Astrocyte (in vitro differentiated cells and primary cell): ENCODE measurements at regions not wholly inside any gene's neighbourhood (a gene's known extent, or its start where the extent isn't known, plus 50 kb on each side); places are given as distances from the start of the nearest gene placed in this dataset.

Experiments
- DNase-seq: peaks from one replicate; pipeline ENCODE4 v3.0.0-alpha.2; 2010; ENCODE audit warnings: low read depth
- FAIRE-seq: peaks from 2 replicates; lab custom pipeline; 2011; peaks lifted over from hg19 to GRCh38; lab: Jason Lieb, UNC
- H2AFZ ChIP-seq: 2 replicates; pipeline ENCODE4 v1.6.0; 2012; ENCODE audit warnings: low read depth, low read length, inconsistent platforms
- H3K27ac ChIP-seq: 2 replicates; pipeline ENCODE4 v1.5.1; 2011; ENCODE audit warnings: low read depth, low read length, inconsistent platforms
- H3K27me3 ChIP-seq: 2 replicates; pipeline ENCODE4 v1.6.0; 2011; ENCODE audit warnings: low read length, inconsistent platforms; ENCODE audit not compliant: insufficient read depth
- H3K36me3 ChIP-seq: 2 replicates; pipeline ENCODE4 v1.5.1; 2011; ENCODE audit warnings: low read length, inconsistent platforms; ENCODE audit not compliant: insufficient read depth
- H3K4me1 ChIP-seq: 2 replicates; pipeline ENCODE4 v1.5.1; 2011; ENCODE audit warnings: low read length, inconsistent platforms; ENCODE audit not compliant: insufficient read depth
- H3K4me2 ChIP-seq: 2 replicates; pipeline ENCODE4 v1.6.0; 2012; ENCODE audit warnings: low read length, inconsistent platforms
- H3K4me3 ChIP-seq: 2 replicates; pipeline ENCODE4 v1.5.1; 2011; ENCODE audit warnings: low read depth, mild to moderate bottlenecking, low read length, inconsistent platforms; ENCODE audit not compliant: insufficient read depth
- H3K79me2 ChIP-seq: 2 replicates; pipeline ENCODE4 v1.6.0; 2012; ENCODE audit warnings: mild to moderate bottlenecking, low read length, inconsistent platforms; ENCODE audit not compliant: insufficient read depth
- H3K9ac ChIP-seq: 2 replicates; pipeline ENCODE4 v1.6.0; 2012; ENCODE audit warnings: mild to moderate bottlenecking, low read length, inconsistent platforms
- H3K9me3 ChIP-seq: 2 replicates; pipeline ENCODE4 v1.5.1; 2012; ENCODE audit warnings: low read depth, mild to moderate bottlenecking, low read length, inconsistent platforms; ENCODE audit not compliant: insufficient read depth
- H4K20me1 ChIP-seq: 2 replicates; pipeline ENCODE4 v1.6.0; 2012; ENCODE audit warnings: low read length, inconsistent platforms; ENCODE audit not compliant: insufficient read depth
- H3K27ac Mint-ChIP-seq: one replicate; pipeline ENCODE4 v1.8.0; 2021; ENCODE audit warnings: mild to moderate bottlenecking, mixed read lengths; ENCODE audit not compliant: unreplicated experiment
- H3K27me3 Mint-ChIP-seq: one replicate; pipeline ENCODE4 v1.8.0; 2021; ENCODE audit warnings: low read depth, mixed read lengths; ENCODE audit not compliant: unreplicated experiment
- H3K36me3 Mint-ChIP-seq: one replicate; pipeline ENCODE4 v1.8.0; 2021; ENCODE audit warnings: low read depth, mixed read lengths; ENCODE audit not compliant: unreplicated experiment
- H3K4me1 Mint-ChIP-seq: one replicate; pipeline ENCODE4 v1.8.0; 2021; ENCODE audit warnings: low read depth, mixed read lengths; ENCODE audit not compliant: unreplicated experiment
- H3K4me3 Mint-ChIP-seq: one replicate; pipeline ENCODE4 v1.8.0; 2021; ENCODE audit warnings: mild to moderate bottlenecking, moderate library complexity, mixed read lengths; ENCODE audit not compliant: unreplicated experiment
- H3K9me3 Mint-ChIP-seq: one replicate; pipeline ENCODE4 v1.8.0; 2021; ENCODE audit warnings: mild to moderate bottlenecking, mixed read lengths; ENCODE audit not compliant: unreplicated experiment
- EZH2 ChIP-seq: IDR thresholded peaks from 2 replicates; pipeline ENCODE4 v1.6.1; 2012; ENCODE audit warnings: mild to moderate bottlenecking, low read length, inconsistent platforms; ENCODE audit not compliant: insufficient read depth
- TF ChIP-seq, protein P1 (sequence below): IDR thresholded peaks from 2 replicates; pipeline ENCODE4 v1.5.1; 2011; ENCODE audit warnings: low read depth, mild to moderate bottlenecking, inconsistent platforms, low read length, moderate library complexity; ENCODE audit not compliant: insufficient read depth

DNA sequence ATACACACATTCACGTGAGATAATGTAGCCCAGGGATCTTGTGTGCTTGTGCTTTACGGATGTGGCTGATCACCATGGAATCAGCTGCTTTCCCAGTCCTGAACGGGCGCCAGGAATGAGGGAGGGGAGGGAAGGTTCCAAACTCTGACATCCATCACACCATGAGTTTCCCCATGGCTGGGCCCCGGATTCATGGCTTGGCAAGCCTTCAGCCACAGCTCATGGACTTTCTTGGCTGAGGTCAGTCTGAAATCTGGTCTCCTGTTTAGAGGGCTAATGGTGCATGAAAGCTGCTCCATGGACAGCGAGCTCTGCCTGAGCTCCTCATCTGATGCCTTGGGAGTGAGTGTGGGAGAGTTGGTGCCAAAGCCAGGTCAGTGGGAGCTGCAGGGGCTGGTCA is 767.6 kb upstream of the EEF2KMT start:
- TF ChIP-seq, protein P1, sequence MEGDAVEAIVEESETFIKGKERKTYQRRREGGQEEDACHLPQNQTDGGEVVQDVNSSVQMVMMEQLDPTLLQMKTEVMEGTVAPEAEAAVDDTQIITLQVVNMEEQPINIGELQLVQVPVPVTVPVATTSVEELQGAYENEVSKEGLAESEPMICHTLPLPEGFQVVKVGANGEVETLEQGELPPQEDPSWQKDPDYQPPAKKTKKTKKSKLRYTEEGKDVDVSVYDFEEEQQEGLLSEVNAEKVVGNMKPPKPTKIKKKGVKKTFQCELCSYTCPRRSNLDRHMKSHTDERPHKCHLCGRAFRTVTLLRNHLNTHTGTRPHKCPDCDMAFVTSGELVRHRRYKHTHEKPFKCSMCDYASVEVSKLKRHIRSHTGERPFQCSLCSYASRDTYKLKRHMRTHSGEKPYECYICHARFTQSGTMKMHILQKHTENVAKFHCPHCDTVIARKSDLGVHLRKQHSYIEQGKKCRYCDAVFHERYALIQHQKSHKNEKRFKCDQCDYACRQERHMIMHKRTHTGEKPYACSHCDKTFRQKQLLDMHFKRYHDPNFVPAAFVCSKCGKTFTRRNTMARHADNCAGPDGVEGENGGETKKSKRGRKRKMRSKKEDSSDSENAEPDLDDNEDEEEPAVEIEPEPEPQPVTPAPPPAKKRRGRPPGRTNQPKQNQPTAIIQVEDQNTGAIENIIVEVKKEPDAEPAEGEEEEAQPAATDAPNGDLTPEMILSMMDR: no peak
- TF ChIP-seq EZH2: no peak
- H3K27ac Mint-ChIP-seq: no peak overlapping the region
- Histone ChIP-seq H3K79me2 (no peaks in the 10 kb centered on the region), H3K9me3 (no peaks in the 10 kb centered on the region), H3K27me3 (no peaks in the 10 kb centered on the region), H3K4me2 (no peak overlapping the region), H2AFZ (no peak overlapping the region), H3K4me1 (peaks cover 3% of the 10 kb centered on the region), H3K27ac (no peak overlapping the region), H3K4me3 (no peak overlapping the region), H4K20me1 (no peaks in the 10 kb centered on the region), H3K9ac (no peak overlapping the region), H3K36me3 (no peaks in the 10 kb centered on the region)
- H3K4me3 Mint-ChIP-seq: no peak overlapping the region
- H3K27me3 Mint-ChIP-seq: peaks cover 23% of the 10 kb centered on the region
- H3K4me1 Mint-ChIP-seq: no peaks in the 10 kb centered on the region
- DNase-seq (peak; percentile 88), FAIRE-seq (no peak)
- H3K36me3 Mint-ChIP-seq: no peaks in the 10 kb centered on the region
- H3K9me3 Mint-ChIP-seq: peaks cover 7% of the 10 kb centered on the region

- H3K27ac ChIP-seq: no peak overlapping the region
- H3K4me1 Mint-ChIP-seq: no peaks in the 10 kb centered on the region
- H3K9me3 ChIP-seq: no peaks in the 10 kb centered on the region
- H3K4me3 ChIP-seq: no peak overlapping the region
- no peak overlapping the region for H3K27ac Mint-ChIP-seq
- TF ChIP-seq EZH2: no peak
- TF ChIP-seq, protein P1: no peak
- H3K9me3 Mint-ChIP-seq: peaks cover 7% of the 10 kb centered on the region
- H3K4me3 Mint-ChIP-seq: no peak overlapping the region
- no peaks in the 10 kb centered on the region for H3K36me3 ChIP-seq
- no peaks in the 10 kb centered on the region for H4K20me1 ChIP-seq
- H3K79me2 ChIP-seq: no peaks in the 10 kb centered on the region
- H3K9ac ChIP-seq: no peak overlapping the region
- no peak for FAIRE-seq
- no peaks in the 10 kb centered on the region for H3K36me3 Mint-ChIP-seq
- no peak overlapping the region for H3K4me2 ChIP-seq
- H3K27me3 ChIP-seq: no peaks in the 10 kb centered on the region
- H3K27me3 Mint-ChIP-seq: peaks cover 29% of the 10 kb centered on the region
- H3K4me1 ChIP-seq: peaks cover 3% of the 10 kb centered on the region
- no peak overlapping the region for H2AFZ ChIP-seq
- no peak for DNase-seq
Measured at GRCh38 chr16:5863071-5863606, 765.5 kb upstream of the EEF2KMT start.

DNA sequence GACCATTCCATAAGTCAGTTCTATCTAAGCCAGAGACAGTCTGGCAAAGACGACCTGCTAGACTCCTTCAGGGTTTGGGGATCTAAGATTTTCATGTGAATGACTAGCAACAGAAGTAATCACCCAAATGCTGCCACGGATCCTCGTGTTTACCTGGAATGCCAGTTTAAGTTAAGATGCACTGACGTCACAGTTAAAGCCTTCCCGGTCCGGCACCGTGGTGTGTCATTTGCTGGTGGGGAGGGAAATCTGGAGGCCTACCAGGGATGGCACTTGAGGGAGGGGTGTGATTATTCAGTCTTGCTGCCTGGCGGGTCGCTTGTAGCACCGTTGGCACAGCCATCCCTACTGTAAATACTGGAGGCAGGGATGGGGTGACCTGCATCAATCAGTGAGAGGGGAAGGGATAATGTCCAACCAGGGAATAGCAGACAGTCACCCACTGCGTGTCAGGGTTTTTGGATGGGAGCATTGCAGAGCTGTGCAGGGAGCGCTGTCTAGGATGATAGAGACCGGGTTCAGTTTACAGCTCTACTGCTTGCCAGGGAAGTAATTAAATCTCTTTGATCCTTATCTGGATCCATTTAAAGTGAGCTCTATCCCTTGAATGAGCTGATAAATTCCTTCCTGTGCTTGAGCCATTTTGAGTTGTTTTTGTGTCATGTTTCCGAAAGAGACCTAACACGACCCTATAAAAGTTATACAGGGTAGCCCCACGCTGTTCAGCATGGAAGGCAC is 764.7 kb upstream of the EEF2KMT start:
- Histone ChIP-seq H3K79me2 (no peaks in the 10 kb centered on the region), H3K4me3 (no peak overlapping the region), H3K4me2 (no peak overlapping the region), H3K27me3 (no peaks in the 10 kb centered on the region), H3K9me3 (no peaks in the 10 kb centered on the region), H4K20me1 (no peaks in the 10 kb centered on the region), H3K36me3 (no peaks in the 10 kb centered on the region), H3K9ac (no peak overlapping the region), H3K27ac (no peak overlapping the region), H3K4me1 (peaks cover 3% of the 10 kb centered on the region), H2AFZ (no peak overlapping the region)
- H3K27me3 Mint-ChIP-seq: peaks cover 29% of the 10 kb centered on the region
- no peaks in the 10 kb centered on the region for H3K36me3 Mint-ChIP-seq
- no peak overlapping the region for H3K4me3 Mint-ChIP-seq
- no peak overlapping the region for H3K27ac Mint-ChIP-seq
- no peak for FAIRE-seq
- TF ChIP-seq, protein P1: no peak
- no peak for TF ChIP-seq EZH2
- no peak for DNase-seq
- H3K9me3 Mint-ChIP-seq: peaks cover 7% of the 10 kb centered on the region
- H3K4me1 Mint-ChIP-seq: no peaks in the 10 kb centered on the region
